ENCODE measurements at regions not wholly inside any gene's neighbourhood (a gene's known extent, or its start where the extent isn't known, plus 50 kb on each side); places are given as distances from the start of the nearest gene placed in this dataset.

GRCh38 chrX:96432647-96433046, 252.0 kb upstream of the DIAPH2 start:
- FAIRE-seq (no peak), DNase-seq (ENCODE audit: low read depth) (no peak)
- Histone ChIP-seq H3K27me3 (ENCODE audit: control insufficient read depth, insufficient read depth, low read length) (no peaks in the 10 kb centered on the region), H3K36me3 (ENCODE audit: control insufficient read depth, insufficient read depth, low read length) (no peaks in the 10 kb centered on the region), H3K4me3 (ENCODE audit: low read depth, low read length) (no peak overlapping the region)
- TF ChIP-seq CTCF (IDR thresholded peaks at IDR 0.05; ENCODE audit: insufficient read depth, low read length, severe bottlenecking) = no peak

- Histone ChIP-seq H3K36me3 (ENCODE audit: control insufficient read depth, insufficient read depth, low read length) (no peaks in the 10 kb centered on the region), H3K4me3 (ENCODE audit: low read depth, low read length) (no peak overlapping the region), H3K27me3 (ENCODE audit: control insufficient read depth, insufficient read depth, low read length) (no peaks in the 10 kb centered on the region)
- no peak for TF ChIP-seq CTCF (IDR thresholded peaks at IDR 0.05; ENCODE audit: insufficient read depth, low read length, severe bottlenecking)
- FAIRE-seq (no peak), DNase-seq (ENCODE audit: low read depth) (peak; percentile 2)
These were observed 251.1 kb upstream of the DIAPH2 start for GRCh38 chrX:96433409-96434077.

- DNase-seq (ENCODE audit: low read depth) (no peak), FAIRE-seq (no peak)
- no peaks in the 10 kb centered on the region for H3K36me3 ChIP-seq (ENCODE audit: control insufficient read depth, insufficient read depth, low read length)
- no peak for TF ChIP-seq CTCF (IDR thresholded peaks at IDR 0.05; ENCODE audit: insufficient read depth, low read length, severe bottlenecking)
- no peak overlapping the region for H3K4me3 ChIP-seq (ENCODE audit: low read depth, low read length)
- no peaks in the 10 kb centered on the region for H3K27me3 ChIP-seq (ENCODE audit: control insufficient read depth, insufficient read depth, low read length)
These were observed 249.1 kb upstream of the DIAPH2 start for GRCh38 chrX:96435378-96436035.

- TF ChIP-seq CTCF (IDR thresholded peaks at IDR 0.05; ENCODE audit: insufficient read depth, low read length, severe bottlenecking) = no peak
- Histone ChIP-seq H3K4me3 (ENCODE audit: low read depth, low read length) (no peak overlapping the region), H3K27me3 (ENCODE audit: control insufficient read depth, insufficient read depth, low read length) (no peaks in the 10 kb centered on the region), H3K36me3 (ENCODE audit: control insufficient read depth, insufficient read depth, low read length) (no peaks in the 10 kb centered on the region)
- FAIRE-seq = no peak
- peak; percentile 58 for DNase-seq (ENCODE audit: low read depth)
These were observed 248.5 kb upstream of the DIAPH2 start for GRCh38 chrX:96436105-96436504.

- Histone ChIP-seq H3K27me3 (ENCODE audit: control insufficient read depth, insufficient read depth, low read length) (no peaks in the 10 kb centered on the region), H3K36me3 (ENCODE audit: control insufficient read depth, insufficient read depth, low read length) (no peaks in the 10 kb centered on the region), H3K4me3 (ENCODE audit: low read depth, low read length) (no peak overlapping the region)
- FAIRE-seq (no peak), DNase-seq (ENCODE audit: low read depth) (peak; percentile 39)
- TF ChIP-seq CTCF (IDR thresholded peaks at IDR 0.05; ENCODE audit: insufficient read depth, low read length, severe bottlenecking) = no peak
These were observed 245.8 kb upstream of the DIAPH2 start for GRCh38 chrX:96438803-96439202.

All from bronchial epithelial cell (primary cell).